ENCODE measurements at regions not wholly inside any gene's neighbourhood (a gene's known extent, or its start where the extent isn't known, plus 50 kb on each side); places are given as distances from the start of the nearest gene placed in this dataset.

- TF ChIP-seq CTCF (IDR thresholded peaks at IDR 0.05) (no peak), POLR2A (IDR thresholded peaks at IDR 0.05) (no peak)
Measured at GRCh38 chr4:35925806-35926205, 318.5 kb downstream of the ARAP2 start.
